ENCODE measurements at regions not wholly inside any gene's neighbourhood (a gene's known extent, or its start where the extent isn't known, plus 50 kb on each side); places are given as distances from the start of the nearest gene placed in this dataset.

- H3K27ac ChIP-seq (ENCODE audit: low read depth in 2 of 2, low read length in 1 of 2), result no peak overlapping the region
- no peaks in the 10 kb centered on the region for H3K79me2 ChIP-seq (ENCODE audit: insufficient read depth)
- H3F3A ChIP-seq (replicated peaks; ENCODE audit: insufficient read depth), result no peaks in the 10 kb centered on the region
- WGBS (ENCODE audit: low lambda C conversion rate), result 0% methylated on average over 1 of the region's 1 CpG
- no peaks in the 10 kb centered on the region for H3K9me2 ChIP-seq
- H3K4me2 ChIP-seq, result no peak overlapping the region
- no peak for DNase-seq
- POLR2A ChIA-PET, result no interaction called here
- no peaks in the 10 kb centered on the region for H4K20me1 ChIP-seq (ENCODE audit: insufficient read depth)
- H3K27me3 ChIP-seq (ENCODE audit: insufficient read depth), result no peaks in the 10 kb centered on the region
- CTCF ChIA-PET, result interaction anchor here (2.7 kb wide), 1 partner anchor 11 kb away, joined by 12 read pairs; no protein-coding TSS in a partner anchor
- H3K4me3 ChIP-seq (ENCODE audit: low read depth in 2 of 2, low read length in 1 of 2), result no peak overlapping the region
- no peaks in the 10 kb centered on the region for H3K9me3 ChIP-seq
- H3K4me1 ChIP-seq (ENCODE audit: control insufficient read depth in 1 of 2, insufficient read depth in 2 of 2, low read depth in 1 of 2, low read length in 1 of 2), result no peaks in the 10 kb centered on the region
- no peaks in the 10 kb centered on the region for H3K36me3 ChIP-seq (replicated peaks in 1 of 2; ENCODE audit: control insufficient read depth in 1 of 2, insufficient read depth in 2 of 2, low read length in 1 of 2)
- H2AFZ ChIP-seq (ENCODE audit: low read depth), result no peak overlapping the region
- TF ChIP-seq TAF1 (IDR thresholded peaks at IDR 0.05; ENCODE audit: borderline replicate concordance, low read depth, low read length) (no peak), USF1 (IDR thresholded peaks at IDR 0.05; ENCODE audit: borderline replicate concordance, low read depth) (no peak), REST (IDR thresholded peaks at IDR 0.05; ENCODE audit: low read depth, low read length) (no peak), EZH2phosphoT487 (IDR thresholded peaks at IDR 0.05; ENCODE audit: borderline replicate concordance, low read depth) (no peak), MAX (IDR thresholded peaks at IDR 0.05; ENCODE audit: low read depth) (no peak), FOXJ3 (CRISPR knock-in tag; IDR thresholded peaks at IDR 0.05) (no peak), MEF2A (IDR thresholded peaks at IDR 0.05; ENCODE audit: borderline replicate concordance, low read depth) (no peak), GABPA (IDR thresholded peaks at IDR 0.05; ENCODE audit: low read depth) (no peak)
- H3K9ac ChIP-seq, result no peak overlapping the region
Measured at GRCh38 chr13:38570706-38571105, 116.2 kb upstream of the FREM2 start.

GRCh38 chr13:38575427-38575826 lies 111.5 kb upstream of the FREM2 start:
- no peaks in the 10 kb centered on the region for H3K27me3 ChIP-seq (ENCODE audit: insufficient read depth)
- H2AFZ ChIP-seq (ENCODE audit: low read depth), result no peak overlapping the region
- H3K4me2 ChIP-seq, result no peak overlapping the region
- no peaks in the 10 kb centered on the region for H3K36me3 ChIP-seq (replicated peaks in 1 of 2; ENCODE audit: control insufficient read depth in 1 of 2, insufficient read depth in 2 of 2, low read length in 1 of 2)
- 6% methylated on average over 2 of the region's 2 CpGs for WGBS (ENCODE audit: low lambda C conversion rate)
- CTCF ChIA-PET, result interaction anchor here (1.3 kb wide), 1 partner anchor 13 kb away, joined by 3 read pairs; no protein-coding TSS in a partner anchor
- H3K4me1 ChIP-seq (ENCODE audit: control insufficient read depth in 1 of 2, insufficient read depth in 2 of 2, low read depth in 1 of 2, low read length in 1 of 2), result no peaks in the 10 kb centered on the region
- H3K9me2 ChIP-seq, result no peaks in the 10 kb centered on the region
- no peak for DNase-seq
- no peaks in the 10 kb centered on the region for H4K20me1 ChIP-seq (ENCODE audit: insufficient read depth)
- POLR2A ChIA-PET, result no interaction called here
- no peaks in the 10 kb centered on the region for H3K9me3 ChIP-seq
- no peaks in the 10 kb centered on the region for H3K79me2 ChIP-seq (ENCODE audit: insufficient read depth)
- no peak overlapping the region for H3K27ac ChIP-seq (ENCODE audit: low read depth in 2 of 2, low read length in 1 of 2)
- H3K9ac ChIP-seq, result no peak overlapping the region
- H3F3A ChIP-seq (replicated peaks; ENCODE audit: insufficient read depth), result no peaks in the 10 kb centered on the region
- H3K4me3 ChIP-seq (ENCODE audit: low read depth in 2 of 2, low read length in 1 of 2), result no peak overlapping the region
- TF ChIP-seq EP300 (IDR thresholded peaks at IDR 0.05; ENCODE audit: borderline replicate concordance in 1 of 2, low read depth in 1 of 2, low read length in 1 of 2) (no peak), MEF2A (IDR thresholded peaks at IDR 0.05; ENCODE audit: borderline replicate concordance, low read depth) (no peak), NFIC (IDR thresholded peaks at IDR 0.05; ENCODE audit: borderline replicate concordance) (no peak), RFX5 (IDR thresholded peaks at IDR 0.05; ENCODE audit: low read length) (no peak), ELF1 (IDR thresholded peaks at IDR 0.05) (no peak), USF1 (IDR thresholded peaks at IDR 0.05; ENCODE audit: borderline replicate concordance, low read depth) (no peak), ZBTB33 (IDR thresholded peaks at IDR 0.05; ENCODE audit: borderline replicate concordance, low read depth) (no peak), TAF1 (IDR thresholded peaks at IDR 0.05; ENCODE audit: borderline replicate concordance, low read depth, low read length) (no peak), POLR2AphosphoS5 (IDR thresholded peaks at IDR 0.05; ENCODE audit: low read depth, low read length) (no peak), SIN3A (IDR thresholded peaks at IDR 0.05; ENCODE audit: borderline replicate concordance, low read depth, low read length) (no peak), FOSL2 (IDR thresholded peaks at IDR 0.05; ENCODE audit: borderline replicate concordance, low read depth) (no peak), TCF12 (IDR thresholded peaks at IDR 0.05) (no peak), PBX3 (IDR thresholded peaks at IDR 0.05) (no peak), JUND (IDR thresholded peaks at IDR 0.05) (no peak), MXI1 (IDR thresholded peaks at IDR 0.05; ENCODE audit: low read depth, low read length) (no peak), GATA2 (CRISPR knock-in tag; IDR thresholded peaks at IDR 0.05) (no peak)

All from SK-N-SH (cell line).